ENCODE measurements at regions not wholly inside any gene's neighbourhood (a gene's known extent, or its start where the extent isn't known, plus 50 kb on each side); places are given as distances from the start of the nearest gene placed in this dataset.

GRCh38 chr14:85822236-85822635, 292.3 kb downstream of the FLRT2 start:
- intact Hi-C loops (cut with micrococcal nuclease; ENCODE audit: unreplicated experiment) = no loop called here
- no peaks in the 10 kb centered on the region for H3K36me3 ChIP-seq (ENCODE audit: insufficient read depth, low read length, poor library complexity, severe bottlenecking)
- H3K27ac ChIP-seq (ENCODE audit: low read depth, low read length, poor library complexity, severe bottlenecking) = no peak overlapping the region
- ChIA-PET CTCF (interaction anchor here (0.5 kb wide), 1 partner anchor 128 kb away, joined by 4 read pairs; no protein-coding TSS in a partner anchor), POLR2A (ENCODE audit: low non-redundant PET) (no interaction called here)
- H3K4me1 ChIP-seq (ENCODE audit: insufficient read depth, low read length, poor library complexity, severe bottlenecking) = no peaks in the 10 kb centered on the region
- no peaks in the 10 kb centered on the region for H3K27me3 ChIP-seq (replicated peaks; ENCODE audit: insufficient read depth, low read depth, low read length, poor library complexity)
- no peak overlapping the region for H3K4me3 ChIP-seq (ENCODE audit: low read depth, low read length, poor library complexity, severe bottlenecking)
- BruUV-seq (replicated peaks) = no TSS peak
- TF ChIP-seq, protein P1, sequence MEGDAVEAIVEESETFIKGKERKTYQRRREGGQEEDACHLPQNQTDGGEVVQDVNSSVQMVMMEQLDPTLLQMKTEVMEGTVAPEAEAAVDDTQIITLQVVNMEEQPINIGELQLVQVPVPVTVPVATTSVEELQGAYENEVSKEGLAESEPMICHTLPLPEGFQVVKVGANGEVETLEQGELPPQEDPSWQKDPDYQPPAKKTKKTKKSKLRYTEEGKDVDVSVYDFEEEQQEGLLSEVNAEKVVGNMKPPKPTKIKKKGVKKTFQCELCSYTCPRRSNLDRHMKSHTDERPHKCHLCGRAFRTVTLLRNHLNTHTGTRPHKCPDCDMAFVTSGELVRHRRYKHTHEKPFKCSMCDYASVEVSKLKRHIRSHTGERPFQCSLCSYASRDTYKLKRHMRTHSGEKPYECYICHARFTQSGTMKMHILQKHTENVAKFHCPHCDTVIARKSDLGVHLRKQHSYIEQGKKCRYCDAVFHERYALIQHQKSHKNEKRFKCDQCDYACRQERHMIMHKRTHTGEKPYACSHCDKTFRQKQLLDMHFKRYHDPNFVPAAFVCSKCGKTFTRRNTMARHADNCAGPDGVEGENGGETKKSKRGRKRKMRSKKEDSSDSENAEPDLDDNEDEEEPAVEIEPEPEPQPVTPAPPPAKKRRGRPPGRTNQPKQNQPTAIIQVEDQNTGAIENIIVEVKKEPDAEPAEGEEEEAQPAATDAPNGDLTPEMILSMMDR (conservative IDR thresholded peaks at IDR 0.05; ENCODE audit: low read depth, low read length) = no peak
- TF ChIP-seq EZH2 (IDR thresholded peaks at IDR 0.05; ENCODE audit: borderline replicate concordance, low read depth, low read length, poor library complexity, severe bottlenecking) = no peak
- H3K9me3 ChIP-seq (ENCODE audit: low read depth, low read length, poor library complexity, severe bottlenecking) = no peaks in the 10 kb centered on the region
- DNase-seq (ENCODE audit: low spot score) = no peak

DNA sequence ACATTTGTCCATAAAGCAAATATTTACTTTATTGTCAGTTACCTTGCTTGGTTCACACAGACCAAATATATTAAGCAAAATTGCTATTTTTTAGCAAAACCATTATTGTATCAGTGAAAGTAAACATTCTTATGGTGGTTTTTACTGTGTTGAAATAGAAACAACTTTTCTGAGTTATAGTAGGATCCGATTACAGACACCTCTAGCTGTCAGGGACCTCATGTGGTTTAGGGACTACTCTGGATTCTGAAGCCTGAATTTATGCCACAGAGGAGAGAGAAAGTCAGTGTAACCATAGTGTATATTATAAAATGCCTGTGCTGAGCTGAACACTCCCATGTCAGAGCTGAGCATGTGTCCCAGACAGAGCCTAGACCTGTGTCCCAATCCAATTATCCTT, 287.5 kb downstream of the FLRT2 start:
- no peaks in the 10 kb centered on the region for H3K36me3 ChIP-seq (ENCODE audit: insufficient read depth, low read length, poor library complexity, severe bottlenecking)
- BruUV-seq (replicated peaks) = no TSS peak
- H3K9me3 ChIP-seq (ENCODE audit: low read depth, low read length, poor library complexity, severe bottlenecking) = no peaks in the 10 kb centered on the region
- intact Hi-C loops (cut with micrococcal nuclease; ENCODE audit: unreplicated experiment) = no loop called here
- ChIA-PET POLR2A (ENCODE audit: low non-redundant PET) (no interaction called here), CTCF (no interaction called here)
- no peak overlapping the region for H3K27ac ChIP-seq (ENCODE audit: low read depth, low read length, poor library complexity, severe bottlenecking)
- TF ChIP-seq, protein P1 (conservative IDR thresholded peaks at IDR 0.05; ENCODE audit: low read depth, low read length) = no peak
- no peak for TF ChIP-seq EZH2 (IDR thresholded peaks at IDR 0.05; ENCODE audit: borderline replicate concordance, low read depth, low read length, poor library complexity, severe bottlenecking)
- no peaks in the 10 kb centered on the region for H3K4me1 ChIP-seq (ENCODE audit: insufficient read depth, low read length, poor library complexity, severe bottlenecking)
- H3K27me3 ChIP-seq (replicated peaks; ENCODE audit: insufficient read depth, low read depth, low read length, poor library complexity) = no peaks in the 10 kb centered on the region
- no peak for DNase-seq (ENCODE audit: low spot score)
- H3K4me3 ChIP-seq (ENCODE audit: low read depth, low read length, poor library complexity, severe bottlenecking) = no peak overlapping the region

DNA sequence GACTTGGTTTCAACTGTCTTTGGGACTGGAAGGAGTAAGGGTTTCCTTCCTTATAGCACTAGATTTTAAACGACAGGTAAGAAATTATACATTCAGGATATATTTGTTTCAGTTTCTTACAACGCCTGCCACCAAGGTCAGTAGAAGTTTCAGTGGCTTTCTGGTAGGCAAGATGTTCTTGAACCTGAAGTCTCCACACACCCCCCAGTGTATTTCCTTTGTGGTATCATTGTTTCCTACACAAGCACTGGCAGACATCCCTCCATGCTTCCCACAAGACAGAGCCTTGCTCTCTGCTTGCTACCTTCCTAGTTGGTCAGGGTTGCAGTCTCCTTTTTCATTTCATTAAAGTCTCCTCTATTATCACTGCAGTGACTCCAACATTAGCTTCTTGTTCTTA, 283.1 kb downstream of the FLRT2 start:
- no peaks in the 10 kb centered on the region for H3K27me3 ChIP-seq (replicated peaks; ENCODE audit: insufficient read depth, low read depth, low read length, poor library complexity)
- intact Hi-C loops (cut with micrococcal nuclease; ENCODE audit: unreplicated experiment) = no loop called here
- no TSS peak for BruUV-seq (replicated peaks)
- no peak overlapping the region for H3K4me3 ChIP-seq (ENCODE audit: low read depth, low read length, poor library complexity, severe bottlenecking)
- H3K9me3 ChIP-seq (ENCODE audit: low read depth, low read length, poor library complexity, severe bottlenecking) = no peaks in the 10 kb centered on the region
- H3K36me3 ChIP-seq (ENCODE audit: insufficient read depth, low read length, poor library complexity, severe bottlenecking) = no peaks in the 10 kb centered on the region
- CTCF ChIA-PET = no interaction called here
- H3K4me1 ChIP-seq (ENCODE audit: insufficient read depth, low read length, poor library complexity, severe bottlenecking) = no peaks in the 10 kb centered on the region
- H3K27ac ChIP-seq (ENCODE audit: low read depth, low read length, poor library complexity, severe bottlenecking) = no peak overlapping the region
- POLR2A ChIA-PET (ENCODE audit: low non-redundant PET) = no interaction called here
- TF ChIP-seq, protein P1 (conservative IDR thresholded peaks at IDR 0.05; ENCODE audit: low read depth, low read length) = no peak
- no peak for TF ChIP-seq EZH2 (IDR thresholded peaks at IDR 0.05; ENCODE audit: borderline replicate concordance, low read depth, low read length, poor library complexity, severe bottlenecking)
- no peak for DNase-seq (ENCODE audit: low spot score)
